ENCODE measurements at regions not wholly inside any gene's neighbourhood (a gene's known extent, or its start where the extent isn't known, plus 50 kb on each side); places are given as distances from the start of the nearest gene placed in this dataset.

DNA sequence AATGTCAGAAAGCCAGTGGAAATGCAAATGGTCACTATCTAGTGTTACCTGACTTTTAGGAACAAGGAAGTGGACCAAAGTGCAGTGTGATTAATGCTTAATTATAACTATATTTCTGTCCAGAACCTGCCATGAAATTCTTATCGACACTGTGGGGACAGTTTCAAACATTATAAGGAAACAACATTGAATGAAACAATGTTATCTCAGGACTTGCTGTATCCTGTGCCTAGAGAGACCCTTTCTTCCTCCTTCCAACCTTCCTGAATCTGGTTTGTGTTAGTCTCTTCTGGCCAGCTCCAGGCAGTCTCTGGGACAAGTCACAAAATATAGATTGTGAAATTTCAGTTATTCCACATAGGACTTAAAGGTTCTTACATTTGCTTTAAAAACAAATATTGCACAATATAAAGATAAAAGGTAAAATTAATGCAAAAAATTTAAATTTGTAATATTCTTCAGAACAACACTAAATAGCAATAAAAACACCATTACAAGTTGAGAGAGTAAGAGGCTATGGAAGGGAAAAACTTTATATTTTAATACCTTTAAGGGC, 203.4 kb downstream of the ZNF674 start:
- Histone ChIP-seq H3K9me3 (replicated peaks; ENCODE audit: control insufficient read depth, insufficient read depth, low read depth, low read length) (no peaks in the 10 kb centered on the region), H3K27me3 (ENCODE audit: control insufficient read depth in 2 of 2, insufficient read depth in 2 of 2, low read length in 2 of 2) (no peaks in the 10 kb centered on the region), H2AFZ (ENCODE audit: low read depth, low read length) (no peak overlapping the region), H3K9me1 (ENCODE audit: control insufficient read depth, insufficient read depth, low read length) (no peaks in the 10 kb centered on the region), H3K79me2 (ENCODE audit: control insufficient read depth, insufficient read depth, low read length) (no peaks in the 10 kb centered on the region), H3K4me1 (replicated peaks in 1 of 2; ENCODE audit: control insufficient read depth in 2 of 2, insufficient read depth in 2 of 2, low read length in 2 of 2) (no peaks in the 10 kb centered on the region), H3K4me2 (ENCODE audit: insufficient read depth, low read length) (no peak overlapping the region), H3K27ac (ENCODE audit: extremely low read depth, low read depth, low read length) (no peak overlapping the region), H4K20me1 (replicated peaks; ENCODE audit: control insufficient read depth, insufficient read depth, low read length) (no peaks in the 10 kb centered on the region), H3K36me3 (ENCODE audit: control insufficient read depth, insufficient read depth, low read length) (no peaks in the 10 kb centered on the region), H3K9ac (ENCODE audit: insufficient read depth in 1 of 2, low read depth in 2 of 2, low read length in 2 of 2) (no peak overlapping the region), H3K4me3 (no peak overlapping the region)
- in situ Hi-C loops (cut with MboI) (no loop called here), intact Hi-C loops (cut with micrococcal nuclease) (no loop called here)
- DNase-seq (ENCODE audit: extremely low read depth in 1 of 4, low spot score in 3 of 4) (no peak), FAIRE-seq (no peak), ATAC-seq (no peak)
- 0% methylated on average over 1 of the region's 1 CpG for WGBS (ENCODE audit: insufficient coverage, low coverage, missing lambda C conversion rate)
- POLR2A ChIA-PET = no interaction called here
- BruUV-seq (replicated peaks) = no TSS peak
- CTCF ChIA-PET (ENCODE audit: low intra/inter-chr PET ratio) = no interaction called here
- TF ChIP-seq CEBPB (tag; IDR thresholded peaks at IDR 0.05) (peak; percentile 43; the same call in 1 of the 2 replicates), KLF1 (tag; IDR thresholded peaks at IDR 0.05) (no peak), HSF4 (CRISPR knock-in tag; IDR thresholded peaks at IDR 0.05; ENCODE audit: borderline replicate concordance) (no peak), GABPB1 (CRISPR knock-in tag; IDR thresholded peaks at IDR 0.05) (no peak), CEBPG (CRISPR knock-in tag; IDR thresholded peaks at IDR 0.05) (no peak), CEBPG (tag; conservative IDR thresholded peaks at IDR 0.05 in 1 of 2, IDR thresholded peaks at IDR 0.05 in 1 of 2) (peak in 1 of 2 experiments; percentile 67; a peak in 2 of 4 replicates)

DNA sequence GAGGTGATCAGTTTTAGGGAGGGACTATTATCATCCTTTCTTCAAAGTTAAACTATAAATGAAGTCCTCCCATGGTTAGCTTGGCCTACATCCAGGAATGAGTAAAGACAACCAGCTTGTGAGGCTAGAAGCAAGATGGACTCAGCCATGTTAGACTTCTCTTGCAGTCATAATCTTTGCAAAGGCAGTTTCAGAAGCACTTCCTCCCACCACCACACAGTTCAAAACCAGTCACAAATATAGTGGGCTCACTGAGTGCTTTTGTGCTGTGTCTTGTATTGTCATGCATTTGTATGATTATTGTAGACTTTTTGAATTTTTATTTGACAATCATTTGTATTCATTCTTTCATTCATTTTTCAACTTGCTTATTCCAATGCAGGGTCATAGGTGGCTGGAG, 204.5 kb downstream of the ZNF674 start:
- H3K27ac ChIP-seq (ENCODE audit: extremely low read depth, low read depth, low read length) = no peak overlapping the region
- no peak for TF ChIP-seq ZNF212 (CRISPR knock-in tag; IDR thresholded peaks at IDR 0.05)
- TF ChIP-seq, protein P1, sequence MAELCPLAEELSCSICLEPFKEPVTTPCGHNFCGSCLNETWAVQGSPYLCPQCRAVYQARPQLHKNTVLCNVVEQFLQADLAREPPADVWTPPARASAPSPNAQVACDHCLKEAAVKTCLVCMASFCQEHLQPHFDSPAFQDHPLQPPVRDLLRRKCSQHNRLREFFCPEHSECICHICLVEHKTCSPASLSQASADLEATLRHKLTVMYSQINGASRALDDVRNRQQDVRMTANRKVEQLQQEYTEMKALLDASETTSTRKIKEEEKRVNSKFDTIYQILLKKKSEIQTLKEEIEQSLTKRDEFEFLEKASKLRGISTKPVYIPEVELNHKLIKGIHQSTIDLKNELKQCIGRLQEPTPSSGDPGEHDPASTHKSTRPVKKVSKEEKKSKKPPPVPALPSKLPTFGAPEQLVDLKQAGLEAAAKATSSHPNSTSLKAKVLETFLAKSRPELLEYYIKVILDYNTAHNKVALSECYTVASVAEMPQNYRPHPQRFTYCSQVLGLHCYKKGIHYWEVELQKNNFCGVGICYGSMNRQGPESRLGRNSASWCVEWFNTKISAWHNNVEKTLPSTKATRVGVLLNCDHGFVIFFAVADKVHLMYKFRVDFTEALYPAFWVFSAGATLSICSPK (IDR thresholded peaks at IDR 0.05; ENCODE audit: borderline replicate concordance) = no peak
- TF ChIP-seq, protein P2, sequence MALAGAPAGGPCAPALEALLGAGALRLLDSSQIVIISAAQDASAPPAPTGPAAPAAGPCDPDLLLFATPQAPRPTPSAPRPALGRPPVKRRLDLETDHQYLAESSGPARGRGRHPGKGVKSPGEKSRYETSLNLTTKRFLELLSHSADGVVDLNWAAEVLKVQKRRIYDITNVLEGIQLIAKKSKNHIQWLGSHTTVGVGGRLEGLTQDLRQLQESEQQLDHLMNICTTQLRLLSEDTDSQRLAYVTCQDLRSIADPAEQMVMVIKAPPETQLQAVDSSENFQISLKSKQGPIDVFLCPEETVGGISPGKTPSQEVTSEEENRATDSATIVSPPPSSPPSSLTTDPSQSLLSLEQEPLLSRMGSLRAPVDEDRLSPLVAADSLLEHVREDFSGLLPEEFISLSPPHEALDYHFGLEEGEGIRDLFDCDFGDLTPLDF (CRISPR knock-in tag; IDR thresholded peaks at IDR 0.05) = no peak
- TF ChIP-seq PCBP2 (IDR thresholded peaks at IDR 0.05; ENCODE audit: low read depth, low read length, poor library complexity, severe bottlenecking) = no peak
- H3K4me1 ChIP-seq (replicated peaks in 1 of 2; ENCODE audit: control insufficient read depth in 2 of 2, insufficient read depth in 2 of 2, low read length in 2 of 2) = no peaks in the 10 kb centered on the region
- H4K20me1 ChIP-seq (replicated peaks; ENCODE audit: control insufficient read depth, insufficient read depth, low read length) = no peaks in the 10 kb centered on the region
- no peaks in the 10 kb centered on the region for H3K79me2 ChIP-seq (ENCODE audit: control insufficient read depth, insufficient read depth, low read length)
- H3K4me3 ChIP-seq = no peak overlapping the region
- FAIRE-seq (no peak), ATAC-seq (no peak), DNase-seq (ENCODE audit: extremely low read depth in 1 of 4, low spot score in 3 of 4) (no peak)
- in situ Hi-C loops (cut with MboI) = no loop called here
- BruUV-seq (replicated peaks) = no TSS peak
- H3K36me3 ChIP-seq (ENCODE audit: control insufficient read depth, insufficient read depth, low read length) = no peaks in the 10 kb centered on the region
- intact Hi-C loops (cut with micrococcal nuclease) = no loop called here
- no peaks in the 10 kb centered on the region for H3K9me3 ChIP-seq (replicated peaks; ENCODE audit: control insufficient read depth, insufficient read depth, low read depth, low read length)
- no peak overlapping the region for H3K9ac ChIP-seq (ENCODE audit: insufficient read depth in 1 of 2, low read depth in 2 of 2, low read length in 2 of 2)
- H3K9me1 ChIP-seq (ENCODE audit: control insufficient read depth, insufficient read depth, low read length) = no peaks in the 10 kb centered on the region
- no peaks in the 10 kb centered on the region for H3K27me3 ChIP-seq (ENCODE audit: control insufficient read depth in 2 of 2, insufficient read depth in 2 of 2, low read length in 2 of 2)
- H3K4me2 ChIP-seq (ENCODE audit: insufficient read depth, low read length) = no peak overlapping the region
- CTCF ChIA-PET (ENCODE audit: low intra/inter-chr PET ratio) = no interaction called here
- no peak overlapping the region for H2AFZ ChIP-seq (ENCODE audit: low read depth, low read length)
- POLR2A ChIA-PET = no interaction called here
